Kidney (tissue), 13 donors: ENCODE measurements at regions not wholly inside any gene's neighbourhood (a gene's known extent, or its start where the extent isn't known, plus 50 kb on each side); places are given as distances from the start of the nearest gene placed in this dataset.

Experiments
- DNase-seq, 5 donors: peaks; one replicate each; pipeline ENCODE4 v3.0.0-alpha.2; 2013 to 2020
- FAIRE-seq: peaks from 2 replicates; lab custom pipeline; 2012; peaks lifted over from hg19 to GRCh38; lab: Jason Lieb, UNC
- H3K27ac ChIP-seq, 2 donors: one replicate each; pipeline ENCODE4 v1.7.0; 2013; ENCODE audit warnings: low read depth in 2 of 2, low read length in 2 of 2, inconsistent platforms in 1 of 2
- H3K27me3 ChIP-seq: one replicate; pipeline ENCODE4 v1.7.1; 2013; ENCODE audit warnings: low read length, inconsistent platforms; ENCODE audit not compliant: control insufficient read depth, insufficient read depth
- H3K36me3 ChIP-seq, 3 donors: one replicate each; pipeline versions ENCODE4 v1.7.0 to v1.7.1; 2013; ENCODE audit warnings: low read length in 3 of 3, control low read depth in 1 of 3, inconsistent platforms in 1 of 3; ENCODE audit not compliant: insufficient read depth in 3 of 3, control insufficient read depth in 2 of 3
- H3K4me1 ChIP-seq, 3 donors: one replicate each; pipeline versions ENCODE4 v1.7.0 to v1.7.1; 2013; ENCODE audit warnings: low read length in 3 of 3, inconsistent platforms in 1 of 3, low read depth in 1 of 3; ENCODE audit not compliant: control insufficient read depth in 2 of 3, insufficient read depth in 2 of 3
- H3K4me3 ChIP-seq, 3 donors: one replicate each; pipeline versions ENCODE4 v1.7.0 to v1.8.1; 2013; ENCODE audit warnings: low read length in 3 of 3, control low read depth in 1 of 3, inconsistent platforms in 1 of 3
- H3K9ac ChIP-seq, 3 donors: one replicate each; pipeline versions ENCODE4 v1.7.0 to v1.7.1; 2013; ENCODE audit warnings: low read length in 3 of 3, control low read depth in 1 of 3, inconsistent platforms in 1 of 3
- H3K9me3 ChIP-seq, 3 donors: one replicate each; pipeline versions ENCODE4 v1.7.0 to v1.7.1; 2013; ENCODE audit warnings: low read length in 3 of 3, control low read depth in 1 of 3, inconsistent platforms in 1 of 3; ENCODE audit not compliant: control insufficient read depth in 2 of 3, insufficient read depth in 1 of 3
- intact Hi-C: fragments of 100-400 bp; cut with DNase I; formaldehyde crosslinking; loops from one replicate; pipeline ENCODE4 v1.11.1; 2022
- TF ChIP-seq, protein P1 (sequence below): IDR thresholded peaks from 3 replicates; pipeline ENCODE4 v1.5.1; 2012; ENCODE audit warnings: mild to moderate bottlenecking, moderate library complexity, borderline replicate concordance; ENCODE audit not compliant: insufficient read depth; ENCODE audit errors: extremely low read depth
- donor health status: control.
- donor health status: control.
- donor health status: control.
- donor health status: control.
- donor health status: control.
- donor health status: DM: yes; HTN: yes; CAD: no.
- donor health status: Normal renal cell carcinoma (clear cell type).

DNA sequence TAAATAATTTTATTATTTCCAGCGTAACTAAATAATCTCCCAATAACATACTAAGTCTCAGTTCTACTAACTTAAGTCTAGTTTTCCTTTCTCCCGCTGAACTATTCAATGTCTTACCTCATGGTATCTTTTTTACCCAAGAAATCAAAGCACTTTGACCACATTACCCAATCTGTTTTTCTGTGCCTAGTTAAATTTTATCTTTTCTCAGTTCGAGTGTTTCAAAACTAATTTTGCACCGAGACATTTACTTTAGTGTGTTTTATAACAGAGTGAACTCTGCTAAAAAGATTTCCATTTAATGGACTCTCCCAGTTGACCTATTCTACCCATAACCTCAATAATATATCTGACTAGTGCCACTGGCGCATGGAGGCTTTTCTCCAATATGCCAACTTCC lies 67.6 kb upstream of the IRF2 start:
- intact Hi-C loops: loop anchor here (10.0 kb wide), 1 partner anchor 267 kb away; no protein-coding TSS in a partner anchor
- Histone ChIP-seq H3K27ac (peak overlapping the region; percentile 0 to 26), H3K9me3 (no peaks in the 10 kb centered on the region), H3K4me1 (no peaks in the 10 kb centered on the region), H3K9ac (no peak overlapping the region), H3K27me3 (no peaks in the 10 kb centered on the region), H3K4me3 (peak overlapping the region in 2 of 3 donors; percentile 1 to 24), H3K36me3 (no peaks in the 10 kb centered on the region)
- TF ChIP-seq, protein P1, sequence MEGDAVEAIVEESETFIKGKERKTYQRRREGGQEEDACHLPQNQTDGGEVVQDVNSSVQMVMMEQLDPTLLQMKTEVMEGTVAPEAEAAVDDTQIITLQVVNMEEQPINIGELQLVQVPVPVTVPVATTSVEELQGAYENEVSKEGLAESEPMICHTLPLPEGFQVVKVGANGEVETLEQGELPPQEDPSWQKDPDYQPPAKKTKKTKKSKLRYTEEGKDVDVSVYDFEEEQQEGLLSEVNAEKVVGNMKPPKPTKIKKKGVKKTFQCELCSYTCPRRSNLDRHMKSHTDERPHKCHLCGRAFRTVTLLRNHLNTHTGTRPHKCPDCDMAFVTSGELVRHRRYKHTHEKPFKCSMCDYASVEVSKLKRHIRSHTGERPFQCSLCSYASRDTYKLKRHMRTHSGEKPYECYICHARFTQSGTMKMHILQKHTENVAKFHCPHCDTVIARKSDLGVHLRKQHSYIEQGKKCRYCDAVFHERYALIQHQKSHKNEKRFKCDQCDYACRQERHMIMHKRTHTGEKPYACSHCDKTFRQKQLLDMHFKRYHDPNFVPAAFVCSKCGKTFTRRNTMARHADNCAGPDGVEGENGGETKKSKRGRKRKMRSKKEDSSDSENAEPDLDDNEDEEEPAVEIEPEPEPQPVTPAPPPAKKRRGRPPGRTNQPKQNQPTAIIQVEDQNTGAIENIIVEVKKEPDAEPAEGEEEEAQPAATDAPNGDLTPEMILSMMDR: no peak
- FAIRE-seq: peak; percentile 65
- no peak for DNase-seq

DNA sequence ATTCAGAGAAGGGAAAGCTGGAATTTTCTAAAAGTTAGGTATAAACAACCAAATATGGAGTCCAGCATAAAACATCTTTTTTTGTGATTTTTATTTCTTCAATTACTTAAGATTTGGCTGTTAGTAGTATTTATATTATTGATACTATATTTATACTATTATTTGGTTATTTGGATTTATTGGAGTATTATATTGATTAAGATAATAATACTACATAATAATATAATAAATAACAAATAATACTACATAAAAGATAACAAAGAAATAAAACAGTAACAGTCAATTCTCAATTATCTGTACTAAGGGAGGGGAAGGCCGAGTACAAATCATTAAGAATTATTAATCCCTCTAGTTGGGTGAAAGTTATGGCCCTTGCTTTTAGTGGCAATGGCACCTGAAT lies 66.0 kb upstream of the IRF2 start:
- Histone ChIP-seq H3K36me3 (no peaks in the 10 kb centered on the region), H3K4me3 (no peak overlapping the region), H3K9ac (no peak overlapping the region), H3K9me3 (no peaks in the 10 kb centered on the region), H3K27me3 (no peaks in the 10 kb centered on the region), H3K4me1 (peaks cover 0 to 4% (median 0%) of the 10 kb centered on the region in 3 donors), H3K27ac (no peak overlapping the region)
- intact Hi-C loops: loop anchor here (10.0 kb wide), 1 partner anchor 266 kb away; no protein-coding TSS in a partner anchor
- DNase-seq (no peak), FAIRE-seq (peak; percentile 80)
- TF ChIP-seq, protein P1: no peak

DNA sequence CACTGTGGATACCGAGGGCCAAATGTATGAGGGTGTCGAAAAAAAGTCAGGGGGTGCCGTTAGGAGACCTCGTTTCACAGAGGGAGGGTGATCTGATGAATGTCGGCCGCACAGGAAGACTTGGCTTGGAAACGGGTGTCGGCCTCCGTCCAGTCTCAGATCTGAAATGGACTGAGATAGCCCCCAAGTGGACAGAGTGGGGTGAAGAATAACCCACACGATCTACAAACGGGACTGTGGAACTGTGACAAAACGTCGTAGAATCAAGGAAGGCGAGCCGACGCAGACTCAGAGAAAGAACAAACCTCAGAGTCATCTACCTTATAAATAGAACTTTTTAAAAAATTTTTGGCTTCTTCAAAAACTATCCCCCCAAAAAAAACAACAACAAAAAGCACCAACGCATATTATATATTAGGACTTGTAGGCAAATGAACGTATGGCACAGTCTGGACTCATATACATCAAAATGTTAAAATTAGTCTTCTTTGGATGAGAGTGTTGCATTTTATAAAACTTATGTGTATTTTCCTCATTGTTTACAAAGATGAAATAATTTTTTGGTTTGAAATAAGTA lies 63.8 kb upstream of the IRF2 start:
- FAIRE-seq: peak; percentile 94
- no peaks in the 10 kb centered on the region for H3K36me3 ChIP-seq
- H3K4me1 ChIP-seq: peaks cover 0 to 4% (median 0%) of the 10 kb centered on the region in 3 donors
- H3K9ac ChIP-seq: peak overlapping the region; percentile 18 to 96 (median 86)
- intact Hi-C loops: no loop called here
- TF ChIP-seq, protein P1: peak; percentile 84
- no peaks in the 10 kb centered on the region for H3K27me3 ChIP-seq
- H3K27ac ChIP-seq: peak overlapping the region; percentile 94 to 97
- no peaks in the 10 kb centered on the region for H3K9me3 ChIP-seq
- peak; percentile 89 to 97 (median 93) for DNase-seq
- H3K4me3 ChIP-seq: peak overlapping the region; percentile 68 to 91 (median 78)
